ENCODE measurements at regions not wholly inside any gene's neighbourhood (a gene's known extent, or its start where the extent isn't known, plus 50 kb on each side); places are given as distances from the start of the nearest gene placed in this dataset.

GRCh38 chr2:123609077-123609476 lies 416.0 kb upstream of the CNTNAP5 start:
- TF ChIP-seq POLR2A (IDR thresholded peaks at IDR 0.05) = no peak
- no peak for TF ChIP-seq CTCF (IDR thresholded peaks at IDR 0.05)

All from esophagus squamous epithelium (tissue), 4 donors.